ENCODE measurements at regions not wholly inside any gene's neighbourhood (a gene's known extent, or its start where the extent isn't known, plus 50 kb on each side); places are given as distances from the start of the nearest gene placed in this dataset.

- Mint-ChIP-seq H3K36me3 (no peaks in the 10 kb centered on the region), H3K9me3 (no peaks in the 10 kb centered on the region), H3K27ac (no peak overlapping the region)
- no peak for DNase-seq (ENCODE audit: low spot score in 2 of 2)
- ATAC-seq: no peak
Observed at GRCh38 chr2:118548880-118549488, 298.5 kb downstream of the EN1 start.

- no peaks in the 10 kb centered on the region for H3K9me3 Mint-ChIP-seq
- no peak overlapping the region for H3K27ac Mint-ChIP-seq
- ATAC-seq: no peak
- H3K36me3 Mint-ChIP-seq: no peaks in the 10 kb centered on the region
- DNase-seq (ENCODE audit: low spot score in 2 of 2): no peak
Observed at GRCh38 chr2:118539290-118539689, 308.2 kb downstream of the EN1 start.

- ATAC-seq: no peak
- Mint-ChIP-seq H3K36me3 (no peaks in the 10 kb centered on the region), H3K27ac (no peak overlapping the region), H3K9me3 (no peaks in the 10 kb centered on the region)
- no peak for DNase-seq (ENCODE audit: low spot score in 2 of 2)
Observed at GRCh38 chr2:118536306-118536705, 311.1 kb downstream of the EN1 start.

GRCh38 chr2:118535818-118536212 lies 311.6 kb downstream of the EN1 start:
- ATAC-seq (no peak), DNase-seq (ENCODE audit: low spot score in 2 of 2) (no peak)
- Mint-ChIP-seq H3K27ac (no peak overlapping the region), H3K9me3 (no peaks in the 10 kb centered on the region), H3K36me3 (no peaks in the 10 kb centered on the region)

GRCh38 chr2:118535171-118535817 lies 312.2 kb downstream of the EN1 start:
- Mint-ChIP-seq H3K27ac (no peak overlapping the region), H3K9me3 (no peaks in the 10 kb centered on the region), H3K36me3 (no peaks in the 10 kb centered on the region)
- no peak for DNase-seq (ENCODE audit: low spot score in 2 of 2)
- ATAC-seq: no peak

- DNase-seq (ENCODE audit: low spot score in 2 of 2) (no peak), ATAC-seq (no peak)
- Mint-ChIP-seq H3K9me3 (no peaks in the 10 kb centered on the region), H3K27ac (no peak overlapping the region), H3K36me3 (no peaks in the 10 kb centered on the region)
Observed at GRCh38 chr2:118530976-118531375, 316.5 kb downstream of the EN1 start.

GRCh38 chr2:118529908-118530599 lies 317.4 kb downstream of the EN1 start:
- no peak overlapping the region for H3K27ac Mint-ChIP-seq
- H3K36me3 Mint-ChIP-seq: no peaks in the 10 kb centered on the region
- H3K9me3 Mint-ChIP-seq: no peaks in the 10 kb centered on the region
- DNase-seq (ENCODE audit: low spot score in 2 of 2): no peak
- ATAC-seq: no peak

GRCh38 chr2:118527571-118527970 lies 319.9 kb downstream of the EN1 start:
- H3K9me3 Mint-ChIP-seq: peaks cover 1% of the 10 kb centered on the region in 2 donors
- H3K36me3 Mint-ChIP-seq: no peaks in the 10 kb centered on the region
- ATAC-seq (no peak), DNase-seq (ENCODE audit: low spot score in 2 of 2) (no peak)
- no peak overlapping the region for H3K27ac Mint-ChIP-seq

- no peak for ATAC-seq
- H3K27ac Mint-ChIP-seq: no peak overlapping the region
- H3K36me3 Mint-ChIP-seq: peaks cover 9 to 13% of the 10 kb centered on the region in 2 donors
Observed at GRCh38 chr2:118525346-118525745, 322.1 kb downstream of the EN1 start.

GRCh38 chr2:118524911-118525310 lies 322.5 kb downstream of the EN1 start:
- no peak for DNase-seq (ENCODE audit: low spot score in 2 of 2)
- H3K27ac Mint-ChIP-seq: no peak overlapping the region
- H3K36me3 Mint-ChIP-seq: peaks cover 9 to 15% of the 10 kb centered on the region in 2 donors
- H3K9me3 Mint-ChIP-seq: peaks cover 6 to 22% of the 10 kb centered on the region in 2 donors
- no peak for ATAC-seq

More at GRCh38 chr2:118525346-118525745, 322.1 kb downstream of the EN1 start:
- no peak for DNase-seq (ENCODE audit: low spot score in 2 of 2)
- peaks cover 6 to 20% of the 10 kb centered on the region in 2 donors for H3K9me3 Mint-ChIP-seq

- no peak for DNase-seq (ENCODE audit: low spot score in 2 of 2)
- Mint-ChIP-seq H3K36me3 (peaks cover 9 to 15% of the 10 kb centered on the region in 2 donors), H3K9me3 (peaks cover 6 to 22% of the 10 kb centered on the region in 2 donors), H3K27ac (no peak overlapping the region)
- no peak for ATAC-seq
Observed at GRCh38 chr2:118523761-118524160, 323.7 kb downstream of the EN1 start.

- ATAC-seq (no peak), DNase-seq (ENCODE audit: low spot score in 2 of 2) (no peak)
- peaks cover 9 to 15% of the 10 kb centered on the region in 2 donors for H3K36me3 Mint-ChIP-seq
- H3K9me3 Mint-ChIP-seq: peaks cover 6 to 22% of the 10 kb centered on the region in 2 donors
- H3K27ac Mint-ChIP-seq: no peak overlapping the region
Observed at GRCh38 chr2:118521960-118522359, 325.5 kb downstream of the EN1 start.

GRCh38 chr2:118521272-118521671 lies 326.2 kb downstream of the EN1 start:
- Mint-ChIP-seq H3K27ac (no peak overlapping the region), H3K9me3 (peaks cover 6 to 22% of the 10 kb centered on the region in 2 donors), H3K36me3 (peaks cover 9 to 15% of the 10 kb centered on the region in 2 donors)
- ATAC-seq (no peak), DNase-seq (ENCODE audit: low spot score in 2 of 2) (no peak)

GRCh38 chr2:118520246-118520645 lies 327.2 kb downstream of the EN1 start:
- Mint-ChIP-seq H3K27ac (no peak overlapping the region), H3K9me3 (peaks cover 6 to 22% of the 10 kb centered on the region in 2 donors), H3K36me3 (peaks cover 9 to 15% of the 10 kb centered on the region in 2 donors)
- no peak for DNase-seq (ENCODE audit: low spot score in 2 of 2)
- no peak for ATAC-seq

- no peak overlapping the region for H3K27ac Mint-ChIP-seq
- peaks cover 9 to 15% of the 10 kb centered on the region in 2 donors for H3K36me3 Mint-ChIP-seq
- ATAC-seq: no peak
- H3K9me3 Mint-ChIP-seq: peaks cover 6 to 22% of the 10 kb centered on the region in 2 donors
- no peak for DNase-seq (ENCODE audit: low spot score in 2 of 2)
Observed at GRCh38 chr2:118519511-118519910, 327.9 kb downstream of the EN1 start.

- ATAC-seq (no peak), DNase-seq (ENCODE audit: low spot score in 2 of 2) (no peak)
- Mint-ChIP-seq H3K9me3 (peaks cover 3 to 7% of the 10 kb centered on the region in 2 donors), H3K36me3 (peaks cover 0 to 4% of the 10 kb centered on the region in 2 donors), H3K27ac (no peak overlapping the region)
Observed at GRCh38 chr2:118510807-118511206, 336.6 kb downstream of the EN1 start.

- Mint-ChIP-seq H3K9me3 (peaks cover 3 to 7% of the 10 kb centered on the region in 2 donors), H3K36me3 (peaks cover 0 to 4% of the 10 kb centered on the region in 2 donors), H3K27ac (no peak overlapping the region)
- DNase-seq (ENCODE audit: low spot score in 2 of 2) (no peak), ATAC-seq (no peak)
Observed at GRCh38 chr2:118509319-118510004, 338.0 kb downstream of the EN1 start.

Data from activated naive CD4-positive, alpha-beta T cell treated with anti-CD3 and anti-CD28 coated beads, Interleukin-2, amount 50 U/mL, for 72 hours (primary cell).